Fibroblast of lung (primary cell): ENCODE measurements at regions not wholly inside any gene's neighbourhood (a gene's known extent, or its start where the extent isn't known, plus 50 kb on each side); places are given as distances from the start of the nearest gene placed in this dataset.

ENCODE experiments used
- DNase-seq, 2 donors: peaks; one replicate each; pipeline versions ENCODE4 v3.0.0 to v3.0.0-alpha.2; 2010; ENCODE audit warnings: low read depth in 2 of 2
- H2AFZ ChIP-seq: 2 replicates; pipeline ENCODE4 v1.5.1; 2012; ENCODE audit warnings: low read length, control low read depth, inconsistent platforms
- H3K27ac ChIP-seq: 2 replicates; pipeline ENCODE4 v1.5.1; 2011; ENCODE audit warnings: low read length, control low read depth; ENCODE audit not compliant: insufficient read depth
- H3K27me3 ChIP-seq: 2 replicates; pipeline ENCODE4 v1.5.1; 2011; ENCODE audit warnings: mild to moderate bottlenecking, low read length; ENCODE audit not compliant: control insufficient read depth, insufficient read depth
- H3K36me3 ChIP-seq: 2 replicates; pipeline ENCODE4 v1.5.1; 2011; ENCODE audit warnings: low read length; ENCODE audit not compliant: control insufficient read depth, insufficient read depth
- H3K4me1 ChIP-seq: 2 replicates; pipeline ENCODE4 v1.5.1; 2011; ENCODE audit warnings: low read length; ENCODE audit not compliant: control insufficient read depth, insufficient read depth; ENCODE audit errors: extremely low read depth
- H3K4me2 ChIP-seq: 2 replicates; pipeline ENCODE4 v1.5.1; 2011; ENCODE audit warnings: low read length, control low read depth; ENCODE audit not compliant: insufficient read depth; ENCODE audit errors: extremely low read depth
- H3K4me3 ChIP-seq, 4 experiments: fragments of 200-600 bp in 1 of 4; sonication (generic) in 1 of 4; replicated peaks in 1 of 4; 2 replicates each; pipeline ENCODE4 v1.5.1; 2011 to 2016; ENCODE audit warnings: low read length in 4 of 4, low read depth in 3 of 4, mild to moderate bottlenecking in 3 of 4, control low read depth in 2 of 4, inconsistent platforms in 1 of 4, mixed read lengths in 1 of 4; ENCODE audit not compliant: insufficient read depth in 1 of 4; ENCODE audit errors: control extremely low read depth in 1 of 4
- H3K79me2 ChIP-seq: 2 replicates; pipeline ENCODE4 v1.5.1; 2012; ENCODE audit warnings: mild to moderate bottlenecking, low read length, inconsistent platforms; ENCODE audit not compliant: control insufficient read depth, insufficient read depth
- H3K9ac ChIP-seq: 2 replicates; pipeline ENCODE4 v1.5.1; 2011; ENCODE audit warnings: mild to moderate bottlenecking, low read length, control low read depth; ENCODE audit not compliant: insufficient read depth
- H3K9me3 ChIP-seq: 2 replicates; pipeline ENCODE4 v1.5.1; 2012; ENCODE audit warnings: low read depth, low read length; ENCODE audit not compliant: control insufficient read depth, insufficient read depth
- H4K20me1 ChIP-seq: 2 replicates; pipeline ENCODE4 v1.5.1; 2011; ENCODE audit warnings: low read length; ENCODE audit not compliant: control insufficient read depth, insufficient read depth; ENCODE audit errors: extremely low read depth
- CTCF ChIP-seq, 2 donors: IDR thresholded peaks in 1 of 2; conservative IDR thresholded peaks in 1 of 2; 1 replicate in 1 of 2; 2 replicates in 1 of 2; pipeline ENCODE4 v1.5.1; 2011 to 2012; ENCODE audit warnings: low read length in 2 of 2, control low read depth in 1 of 2, inconsistent platforms in 1 of 2, low read depth in 1 of 2, mild to moderate bottlenecking in 1 of 2
- EZH2 ChIP-seq: IDR thresholded peaks from 2 replicates; pipeline ENCODE4 v1.5.1; 2012; ENCODE audit warnings: low read length, control low read depth, mild to moderate bottlenecking; ENCODE audit errors: missing control alignments

GRCh38 chr6:18792866-18793265, 405.7 kb downstream of the RNF144B start:
- H3K4me3 ChIP-seq, result no peak overlapping the region

GRCh38 chr6:18795726-18796125, 408.6 kb downstream of the RNF144B start:
- H3K27ac ChIP-seq, result no peak overlapping the region
- H3K4me2 ChIP-seq, result no peak overlapping the region
- H3K9ac ChIP-seq, result no peak overlapping the region
- DNase-seq, result no peak
- H4K20me1 ChIP-seq, result no peaks in the 10 kb centered on the region
- H2AFZ ChIP-seq, result no peak overlapping the region
- no peaks in the 10 kb centered on the region for H3K27me3 ChIP-seq
- no peaks in the 10 kb centered on the region for H3K4me1 ChIP-seq
- no peak for TF ChIP-seq CTCF (conservative IDR thresholded peaks at IDR 0.05 in 1 of 2, IDR thresholded peaks at IDR 0.05 in 1 of 2; ENCODE audit: low read depth in 1 of 2, low read length in 2 of 2)
- TF ChIP-seq EZH2, result no peak
- no peaks in the 10 kb centered on the region for H3K36me3 ChIP-seq
- no peaks in the 10 kb centered on the region for H3K9me3 ChIP-seq
- H3K79me2 ChIP-seq, result no peaks in the 10 kb centered on the region
- H3K4me3 ChIP-seq, result no peak overlapping the region

More at GRCh38 chr6:18792866-18793265, 405.7 kb downstream of the RNF144B start:
- H3K4me1 ChIP-seq, result no peaks in the 10 kb centered on the region
- H3K9ac ChIP-seq, result no peak overlapping the region
- no peaks in the 10 kb centered on the region for H3K79me2 ChIP-seq
- H3K27me3 ChIP-seq, result no peaks in the 10 kb centered on the region
- H4K20me1 ChIP-seq, result no peaks in the 10 kb centered on the region
- H3K36me3 ChIP-seq, result no peaks in the 10 kb centered on the region
- no peak overlapping the region for H2AFZ ChIP-seq
- no peak overlapping the region for H3K27ac ChIP-seq
- no peaks in the 10 kb centered on the region for H3K9me3 ChIP-seq
- H3K4me2 ChIP-seq, result no peak overlapping the region
- no peak for DNase-seq
- TF ChIP-seq CTCF (conservative IDR thresholded peaks at IDR 0.05 in 1 of 2, IDR thresholded peaks at IDR 0.05 in 1 of 2; ENCODE audit: low read depth in 1 of 2, low read length in 2 of 2) (no peak), EZH2 (no peak)

- no peak overlapping the region for H2AFZ ChIP-seq
- no peaks in the 10 kb centered on the region for H3K27me3 ChIP-seq
- H3K9ac ChIP-seq, result no peak overlapping the region
- no peaks in the 10 kb centered on the region for H3K79me2 ChIP-seq
- TF ChIP-seq EZH2, result no peak
- no peak for TF ChIP-seq CTCF (conservative IDR thresholded peaks at IDR 0.05 in 1 of 2, IDR thresholded peaks at IDR 0.05 in 1 of 2; ENCODE audit: low read depth in 1 of 2, low read length in 2 of 2)
- H3K27ac ChIP-seq, result no peak overlapping the region
- DNase-seq, result no peak
- H4K20me1 ChIP-seq, result no peaks in the 10 kb centered on the region
- H3K36me3 ChIP-seq, result no peaks in the 10 kb centered on the region
- no peak overlapping the region for H3K4me2 ChIP-seq
- no peaks in the 10 kb centered on the region for H3K9me3 ChIP-seq
- no peak overlapping the region for H3K4me3 ChIP-seq
- no peaks in the 10 kb centered on the region for H3K4me1 ChIP-seq
These were observed 433.6 kb downstream of the RNF144B start for GRCh38 chr6:18820725-18821124.
